ENCODE measurements at regions not wholly inside any gene's neighbourhood (a gene's known extent, or its start where the extent isn't known, plus 50 kb on each side); places are given as distances from the start of the nearest gene placed in this dataset.

- no peaks in the 10 kb centered on the region for H3K4me1 Mint-ChIP-seq (ENCODE audit: unreplicated experiment)
- H3K27me3 Mint-ChIP-seq, result peaks cover 3% of the 10 kb centered on the region
- no peak overlapping the region for H3K4me3 Mint-ChIP-seq
- TF ChIP-seq CTCF (conservative IDR thresholded peaks at IDR 0.05), result no peak
- no peak for DNase-seq (ENCODE audit: extremely low spot score, unreplicated experiment)
- no peaks in the 10 kb centered on the region for H3K36me3 Mint-ChIP-seq
- H3K9me3 Mint-ChIP-seq, result no peaks in the 10 kb centered on the region
- no peak overlapping the region for H3K27ac Mint-ChIP-seq
Measured at GRCh38 chr4:12861422-12861821, 622.7 kb downstream of the RAB28 start.

GRCh38 chr4:12852338-12853307 lies 631.5 kb downstream of the RAB28 start:
- H3K4me1 Mint-ChIP-seq (ENCODE audit: unreplicated experiment), result peaks cover 14% of the 10 kb centered on the region
- peak overlapping the region; percentile 69 for H3K4me3 Mint-ChIP-seq
- peak overlapping the region; percentile 54 for H3K27ac Mint-ChIP-seq
- peak; percentile 90 for TF ChIP-seq CTCF (conservative IDR thresholded peaks at IDR 0.05)
- no peaks in the 10 kb centered on the region for H3K36me3 Mint-ChIP-seq
- no peaks in the 10 kb centered on the region for H3K9me3 Mint-ChIP-seq
- peaks cover 20% of the 10 kb centered on the region for H3K27me3 Mint-ChIP-seq
- DNase-seq (ENCODE audit: extremely low spot score, unreplicated experiment), result no peak

GRCh38 chr4:12846368-12846767 lies 637.8 kb downstream of the RAB28 start:
- Mint-ChIP-seq H3K9me3 (no peaks in the 10 kb centered on the region), H3K4me1 (ENCODE audit: unreplicated experiment) (peaks cover 15% of the 10 kb centered on the region), H3K27ac (no peak overlapping the region), H3K36me3 (no peaks in the 10 kb centered on the region), H3K27me3 (peaks cover 26% of the 10 kb centered on the region), H3K4me3 (no peak overlapping the region)
- TF ChIP-seq CTCF (conservative IDR thresholded peaks at IDR 0.05), result no peak
- no peak for DNase-seq (ENCODE audit: extremely low spot score, unreplicated experiment)

- no peak for DNase-seq (ENCODE audit: extremely low spot score, unreplicated experiment)
- Mint-ChIP-seq H3K36me3 (no peaks in the 10 kb centered on the region), H3K27ac (no peak overlapping the region), H3K4me1 (ENCODE audit: unreplicated experiment) (peaks cover 14% of the 10 kb centered on the region), H3K4me3 (no peak overlapping the region), H3K9me3 (no peaks in the 10 kb centered on the region), H3K27me3 (peaks cover 18% of the 10 kb centered on the region)
- TF ChIP-seq CTCF (conservative IDR thresholded peaks at IDR 0.05), result no peak
Measured at GRCh38 chr4:12844141-12844540, 640.0 kb downstream of the RAB28 start.

GRCh38 chr4:12827966-12828365 lies 656.2 kb downstream of the RAB28 start:
- H3K27ac Mint-ChIP-seq, result no peak overlapping the region
- H3K36me3 Mint-ChIP-seq, result no peaks in the 10 kb centered on the region
- no peaks in the 10 kb centered on the region for H3K9me3 Mint-ChIP-seq
- DNase-seq (ENCODE audit: extremely low spot score, unreplicated experiment), result no peak
- no peaks in the 10 kb centered on the region for H3K27me3 Mint-ChIP-seq
- no peaks in the 10 kb centered on the region for H3K4me1 Mint-ChIP-seq (ENCODE audit: unreplicated experiment)
- no peak overlapping the region for H3K4me3 Mint-ChIP-seq
- no peak for TF ChIP-seq CTCF (conservative IDR thresholded peaks at IDR 0.05)

Data from type B pancreatic cell (in vitro differentiated cells).